ENCODE measurements at regions not wholly inside any gene's neighbourhood (a gene's known extent, or its start where the extent isn't known, plus 50 kb on each side); places are given as distances from the start of the nearest gene placed in this dataset.

DNA sequence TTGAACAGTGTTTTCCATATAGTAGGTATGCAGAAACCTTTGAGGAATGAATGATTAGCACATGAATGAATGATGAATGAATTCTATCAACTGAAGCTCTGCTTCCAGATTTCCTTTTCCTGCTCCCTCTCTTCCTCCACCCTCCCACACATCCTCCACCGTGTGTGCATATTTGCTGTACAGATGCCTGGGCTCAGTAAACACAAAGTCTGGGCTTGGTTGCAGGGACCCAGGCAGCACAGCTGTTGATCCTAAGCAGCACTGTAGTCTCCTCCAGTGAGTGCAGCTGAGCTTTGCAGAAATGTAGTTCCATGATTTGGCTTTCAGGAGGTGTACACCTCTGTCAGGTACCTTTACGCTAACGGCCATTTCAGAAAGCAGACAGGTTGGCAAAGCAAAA is 611.7 kb downstream of the NUF2 start:
- TF ChIP-seq, protein P1, sequence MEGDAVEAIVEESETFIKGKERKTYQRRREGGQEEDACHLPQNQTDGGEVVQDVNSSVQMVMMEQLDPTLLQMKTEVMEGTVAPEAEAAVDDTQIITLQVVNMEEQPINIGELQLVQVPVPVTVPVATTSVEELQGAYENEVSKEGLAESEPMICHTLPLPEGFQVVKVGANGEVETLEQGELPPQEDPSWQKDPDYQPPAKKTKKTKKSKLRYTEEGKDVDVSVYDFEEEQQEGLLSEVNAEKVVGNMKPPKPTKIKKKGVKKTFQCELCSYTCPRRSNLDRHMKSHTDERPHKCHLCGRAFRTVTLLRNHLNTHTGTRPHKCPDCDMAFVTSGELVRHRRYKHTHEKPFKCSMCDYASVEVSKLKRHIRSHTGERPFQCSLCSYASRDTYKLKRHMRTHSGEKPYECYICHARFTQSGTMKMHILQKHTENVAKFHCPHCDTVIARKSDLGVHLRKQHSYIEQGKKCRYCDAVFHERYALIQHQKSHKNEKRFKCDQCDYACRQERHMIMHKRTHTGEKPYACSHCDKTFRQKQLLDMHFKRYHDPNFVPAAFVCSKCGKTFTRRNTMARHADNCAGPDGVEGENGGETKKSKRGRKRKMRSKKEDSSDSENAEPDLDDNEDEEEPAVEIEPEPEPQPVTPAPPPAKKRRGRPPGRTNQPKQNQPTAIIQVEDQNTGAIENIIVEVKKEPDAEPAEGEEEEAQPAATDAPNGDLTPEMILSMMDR (IDR thresholded peaks at IDR 0.05): no peak
- no peak for TF ChIP-seq ZFX (IDR thresholded peaks at IDR 0.05; ENCODE audit: borderline replicate concordance)
- H3K27ac ChIP-seq: no peak overlapping the region

DNA sequence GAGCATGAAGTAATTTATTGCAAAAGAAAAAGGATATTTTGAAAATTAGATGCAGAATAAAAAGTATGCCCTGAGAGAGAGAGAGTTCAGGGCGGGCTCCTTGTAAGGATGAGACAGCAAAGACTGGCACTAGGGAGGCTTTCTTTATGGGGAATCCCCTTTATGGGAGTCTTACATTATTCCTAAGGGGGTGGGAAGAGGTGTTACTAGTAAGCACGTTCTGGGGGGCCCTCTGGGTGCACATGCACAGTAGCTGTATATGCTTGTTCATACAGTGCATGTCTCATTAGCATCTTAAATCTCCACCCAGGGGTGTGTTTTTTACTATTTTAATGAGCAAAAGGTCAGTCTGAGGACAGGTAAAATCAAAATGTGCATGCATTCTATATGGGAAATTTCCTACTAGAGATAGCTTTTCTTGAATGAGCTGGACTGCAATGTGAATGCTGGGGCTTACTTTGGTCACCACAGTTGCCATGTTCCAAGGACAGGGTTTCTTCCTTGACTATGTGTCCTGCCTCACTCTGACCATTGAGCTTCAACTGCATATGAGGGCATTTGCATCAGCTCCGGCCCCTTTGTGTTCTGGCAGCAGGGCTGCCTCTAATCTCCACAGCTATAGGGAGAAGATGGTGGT is 614.1 kb downstream of the NUF2 start:
- no peak for TF ChIP-seq ZFX (IDR thresholded peaks at IDR 0.05; ENCODE audit: borderline replicate concordance)
- TF ChIP-seq, protein P1 (IDR thresholded peaks at IDR 0.05): no peak
- H3K27ac ChIP-seq: no peak overlapping the region

DNA sequence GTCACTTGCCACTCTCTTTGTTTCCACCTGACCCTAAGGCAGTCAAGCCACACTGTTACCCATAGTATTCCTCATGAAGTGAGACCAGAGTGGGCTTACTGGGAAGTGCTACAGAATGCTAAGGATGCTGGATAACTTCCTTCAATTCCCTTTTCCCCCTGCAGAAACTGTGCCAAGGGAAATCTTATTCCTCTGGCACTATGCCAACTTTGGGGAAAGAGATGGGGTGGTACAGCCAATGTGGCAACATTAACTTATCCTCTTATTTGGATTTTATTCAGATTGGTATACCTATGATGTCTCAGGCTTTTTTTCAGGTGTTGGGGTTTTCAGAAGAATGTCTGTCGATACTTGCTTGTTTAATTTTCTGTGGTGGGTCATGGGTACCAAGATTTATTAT is 599.4 kb upstream of the PBX1 start:
- no peak overlapping the region for H3K27ac ChIP-seq
- TF ChIP-seq, protein P1 (IDR thresholded peaks at IDR 0.05): no peak
- TF ChIP-seq ZFX (IDR thresholded peaks at IDR 0.05; ENCODE audit: borderline replicate concordance): no peak

DNA sequence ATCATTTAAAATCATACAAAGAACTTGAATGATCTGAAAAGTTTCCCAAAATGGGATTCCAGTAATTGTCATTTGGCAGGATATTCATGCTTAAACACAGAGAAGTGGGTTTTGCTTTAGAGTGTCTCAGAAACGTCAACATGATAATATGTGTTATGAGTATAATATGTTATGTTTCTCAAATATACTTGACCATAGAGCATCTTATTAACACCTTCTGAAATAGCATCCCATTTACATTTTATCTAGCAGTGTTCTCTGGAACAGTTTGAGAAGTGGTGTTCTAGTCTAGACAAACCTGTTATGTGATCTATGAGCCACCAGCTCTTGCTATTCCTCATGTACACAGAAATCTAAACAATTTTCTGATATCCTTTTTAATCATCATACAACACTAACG is 588.8 kb upstream of the PBX1 start:
- no peak overlapping the region for H3K27ac ChIP-seq
- TF ChIP-seq ZFX (IDR thresholded peaks at IDR 0.05; ENCODE audit: borderline replicate concordance): no peak
- TF ChIP-seq, protein P1 (IDR thresholded peaks at IDR 0.05): no peak

DNA sequence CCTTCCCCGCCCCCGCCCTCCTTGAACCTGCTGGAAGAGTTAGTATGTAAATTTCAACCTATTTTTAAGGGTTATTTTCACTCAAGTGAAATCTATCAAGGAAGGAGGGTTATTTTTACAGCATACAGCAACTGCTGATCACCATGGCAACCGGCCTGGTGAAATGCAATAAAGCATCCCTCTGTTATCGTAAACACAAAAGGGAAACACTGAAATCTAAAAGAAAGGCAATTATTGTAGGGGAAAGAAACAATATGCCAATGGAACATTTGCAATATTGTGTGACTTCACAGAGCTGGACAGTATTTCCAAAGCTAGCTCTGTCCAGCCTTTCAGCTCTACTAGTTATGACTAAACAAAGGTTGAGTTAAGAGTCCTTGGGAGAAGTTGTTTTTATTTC is 588.3 kb upstream of the PBX1 start:
- H3K27ac ChIP-seq: no peak overlapping the region
- TF ChIP-seq ZFX (IDR thresholded peaks at IDR 0.05; ENCODE audit: borderline replicate concordance): no peak
- TF ChIP-seq, protein P1 (IDR thresholded peaks at IDR 0.05): no peak

DNA sequence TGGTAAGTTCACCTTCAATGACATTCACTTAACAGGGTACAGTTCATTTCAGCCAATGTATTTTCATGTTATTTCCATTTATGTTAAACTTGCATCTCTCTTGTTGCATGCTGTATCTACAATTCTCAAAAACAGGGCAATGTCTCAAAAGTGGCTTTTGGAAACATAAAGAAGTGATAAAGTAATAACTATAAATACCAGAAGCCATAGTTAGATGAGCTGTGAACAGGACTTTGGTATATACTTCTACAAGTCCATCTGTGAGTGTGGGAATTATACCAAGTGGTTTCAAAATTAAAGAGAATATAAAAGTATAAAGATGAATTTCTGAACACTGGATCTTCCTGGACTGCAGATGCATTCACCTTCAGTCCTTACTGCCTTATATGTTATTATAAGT is 585.4 kb upstream of the PBX1 start:
- H3K27ac ChIP-seq: no peak overlapping the region

DNA sequence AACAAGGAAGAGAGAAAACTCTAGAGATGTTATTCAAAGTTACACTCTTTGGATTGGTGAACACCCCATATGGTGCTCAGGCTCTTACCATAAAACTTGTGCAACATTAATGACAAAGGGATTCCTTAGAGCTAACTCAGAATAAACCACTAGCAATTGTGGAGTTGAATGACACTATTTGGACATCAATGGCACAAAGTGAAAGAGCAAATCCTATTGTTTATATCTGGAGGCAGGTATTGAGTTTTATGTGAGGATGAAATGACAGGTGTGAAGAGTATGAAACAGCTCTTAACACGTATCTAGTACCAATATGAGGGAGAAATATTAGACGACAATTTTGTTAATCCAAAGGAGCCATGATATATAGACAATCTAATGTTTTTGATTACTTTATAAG is 584.9 kb upstream of the PBX1 start:
- TF ChIP-seq ZFX (IDR thresholded peaks at IDR 0.05; ENCODE audit: borderline replicate concordance): no peak
- TF ChIP-seq, protein P1 (IDR thresholded peaks at IDR 0.05): no peak
- H3K27ac ChIP-seq: no peak overlapping the region

More for the DNA sequence above, 585.4 kb upstream of the PBX1 start:
- TF ChIP-seq, protein P1 (IDR thresholded peaks at IDR 0.05): no peak
- TF ChIP-seq ZFX (IDR thresholded peaks at IDR 0.05; ENCODE audit: borderline replicate concordance): no peak

Data from 22Rv1 (cell line).